Ovary (tissue), 7 donors: ENCODE measurements at regions not wholly inside any gene's neighbourhood (a gene's known extent, or its start where the extent isn't known, plus 50 kb on each side); places are given as distances from the start of the nearest gene placed in this dataset.

Experiments used
- DNase-seq, 5 donors: peaks; one replicate each; pipeline ENCODE4 v3.0.0-alpha.2; 2019 to 2020
- H3K27ac ChIP-seq, 2 donors: fragments of 200-600 bp; one replicate each; pipeline versions ENCODE4 v1.5.1 to v1.8.0; 2019 to 2022
- H3K27me3 ChIP-seq: fragments of 200-600 bp; one replicate; pipeline ENCODE4 v1.8.0; 2022
- H3K36me3 ChIP-seq: fragments of 200-600 bp; sonication (generic); one replicate; pipeline ENCODE4 v1.5.1; 2019
- H3K4me1 ChIP-seq: one replicate; pipeline ENCODE4 v1.8.1; 2013; ENCODE audit warnings: mild to moderate bottlenecking, moderate library complexity; ENCODE audit not compliant: insufficient read depth
- H3K4me3 ChIP-seq: fragments of 200-600 bp; sonication (generic); one replicate; pipeline ENCODE4 v1.5.1; 2017
- H3K9me3 ChIP-seq, 2 donors: fragments of 200-600 bp in 1 of 2; sonication (generic) in 1 of 2; one replicate each; pipeline versions ENCODE4 v1.5.1 to v1.8.1; 2013 to 2019; ENCODE audit warnings: mild to moderate bottlenecking in 1 of 2, moderate library complexity in 1 of 2
- CTCF ChIP-seq, 3 donors: fragments of 450-650 bp in 2 of 3; fragments of 200-600 bp in 1 of 3; IDR thresholded peaks; one replicate each; pipeline versions ENCODE4 v1.5.1 to v1.8.0; 2016 to 2022; ENCODE audit warnings: antibody characterized with exemption in 3 of 3, mild to moderate bottlenecking in 1 of 3
- EP300 ChIP-seq: sonication (generic); formaldehyde crosslinking; IDR thresholded peaks from one replicate; pipeline ENCODE4 v1.6.1; 2017; ENCODE audit warnings: antibody characterized with exemption
- POLR2A ChIP-seq: fragments of 450-650 bp; IDR thresholded peaks from one replicate; pipeline ENCODE4 v1.6.1; 2017; ENCODE audit warnings: antibody characterized with exemption, mild to moderate bottlenecking, moderate library complexity
- WGBS, 3 donors: extraction: QIAGEN DNeasy Blood & Tissue Kit in 1 of 3; methylation state at CpG; one replicate each; pipeline versions ENCODE4 v1.1.5 to v1.1.7; 2013 to 2017; 5-methylcytosine and 5-hydroxymethylcytosine counted together
- intact Hi-C, 4 donors: fragments of 100-400 bp; cut with DNase I; formaldehyde crosslinking; loops; one replicate each; pipeline versions ENCODE4 v1.11.0 to v1.15.1; 2022 to 2023
- donor health status: DM: no; HTN: no; CAD: no; lungs with moderate emphysema.
- donor health status: DM: no; HTN: no; CAD: no.
- donor health status: Bipolar disorder and iron deficiency.
- donor health status: DM: no; HTN: no; CAD: no.
- donor health status: DM: yes; HTN: yes; CAD: no.

GRCh38 chr6:98672681-98673475, 161.5 kb upstream of the POU3F2 start:
- Histone ChIP-seq H3K4me1 (no peaks in the 10 kb centered on the region), H3K4me3 (no peak overlapping the region), H3K36me3 (no peaks in the 10 kb centered on the region), H3K27me3 (no peaks in the 10 kb centered on the region), H3K27ac (no peak overlapping the region), H3K9me3 (no peaks in the 10 kb centered on the region)
- TF ChIP-seq EP300 (no peak), POLR2A (no peak), CTCF (IDR thresholded peaks at IDR 0.05) (no peak)
- intact Hi-C loops, result no loop called here
- WGBS, 3 donors, result 59 to 82% (median 64%) methylated on average over 1 of the region's 1 CpG
- DNase-seq, result no peak

GRCh38 chr6:98678481-98678880, 155.9 kb upstream of the POU3F2 start:
- WGBS, 3 donors, result 2 to 6% (median 6%) methylated on average over 2 of the region's 2 CpGs
- intact Hi-C loops, result no loop called here
- no peaks in the 10 kb centered on the region for H3K4me1 ChIP-seq
- H3K27me3 ChIP-seq, result no peaks in the 10 kb centered on the region
- no peak overlapping the region for H3K27ac ChIP-seq
- H3K4me3 ChIP-seq, result no peak overlapping the region
- DNase-seq, result no peak
- H3K36me3 ChIP-seq, result no peaks in the 10 kb centered on the region
- TF ChIP-seq POLR2A (no peak), EP300 (no peak), CTCF (IDR thresholded peaks at IDR 0.05) (no peak)
- H3K9me3 ChIP-seq, result no peaks in the 10 kb centered on the region

- Histone ChIP-seq H3K36me3 (no peaks in the 10 kb centered on the region), H3K4me1 (no peaks in the 10 kb centered on the region), H3K9me3 (no peaks in the 10 kb centered on the region), H3K27me3 (no peaks in the 10 kb centered on the region), H3K27ac (no peak overlapping the region), H3K4me3 (no peak overlapping the region)
- no peak for DNase-seq
- intact Hi-C loops, result no loop called here
- TF ChIP-seq CTCF (IDR thresholded peaks at IDR 0.05) (no peak), POLR2A (no peak), EP300 (no peak)
- 68 to 79% (median 76%) methylated on average over 1 of the region's 1 CpG for whole genome bisulfite sequencing, 3 donors
Observed at GRCh38 chr6:98686008-98686601, 148.3 kb upstream of the POU3F2 start.

GRCh38 chr6:98687752-98688151, 146.6 kb upstream of the POU3F2 start:
- intact Hi-C loops, result no loop called here
- Histone ChIP-seq H3K27me3 (no peaks in the 10 kb centered on the region), H3K4me1 (no peaks in the 10 kb centered on the region), H3K4me3 (no peak overlapping the region), H3K36me3 (no peaks in the 10 kb centered on the region), H3K9me3 (no peaks in the 10 kb centered on the region), H3K27ac (no peak overlapping the region)
- DNase-seq, result no peak
- 58 to 68% (median 64%) methylated on average over 4 of the region's 4 CpGs for WGBS, 3 donors
- no peak for TF ChIP-seq CTCF (IDR thresholded peaks at IDR 0.05)
- no peak for TF ChIP-seq POLR2A
- no peak for TF ChIP-seq EP300
